ENCODE measurements at regions not wholly inside any gene's neighbourhood (a gene's known extent, or its start where the extent isn't known, plus 50 kb on each side); places are given as distances from the start of the nearest gene placed in this dataset.

DNA sequence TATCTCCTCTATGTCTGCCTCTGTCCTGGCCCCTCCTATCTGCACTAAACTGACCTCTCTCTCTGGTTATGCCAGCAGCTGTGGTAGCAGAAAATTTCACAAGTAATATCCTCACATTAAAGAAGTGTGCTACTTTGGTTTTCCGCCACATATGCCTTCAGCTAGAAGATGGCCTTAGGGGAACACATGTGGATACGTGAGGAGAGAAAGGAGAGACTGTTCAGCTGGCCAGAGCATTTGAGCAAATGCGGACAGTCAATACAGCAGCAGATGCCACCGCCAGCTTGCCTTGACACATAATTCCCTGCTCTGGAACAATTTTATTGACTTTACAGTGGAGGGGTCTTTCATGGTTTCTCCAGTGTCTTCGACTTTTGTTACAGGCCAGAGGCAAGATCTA is 434.6 kb downstream of the TAF11L14 start:
- Histone ChIP-seq H3K27me3 (no peaks in the 10 kb centered on the region), H3K36me3 (no peaks in the 10 kb centered on the region), H3K27ac (no peak overlapping the region), H3K4me1 (no peaks in the 10 kb centered on the region), H3K4me3 (no peak overlapping the region), H3K9me3 (no peaks in the 10 kb centered on the region)
- intact Hi-C loops (cut with DNase I; ENCODE audit: low total_unique reads) = no loop called here
- TF ChIP-seq, protein P1, sequence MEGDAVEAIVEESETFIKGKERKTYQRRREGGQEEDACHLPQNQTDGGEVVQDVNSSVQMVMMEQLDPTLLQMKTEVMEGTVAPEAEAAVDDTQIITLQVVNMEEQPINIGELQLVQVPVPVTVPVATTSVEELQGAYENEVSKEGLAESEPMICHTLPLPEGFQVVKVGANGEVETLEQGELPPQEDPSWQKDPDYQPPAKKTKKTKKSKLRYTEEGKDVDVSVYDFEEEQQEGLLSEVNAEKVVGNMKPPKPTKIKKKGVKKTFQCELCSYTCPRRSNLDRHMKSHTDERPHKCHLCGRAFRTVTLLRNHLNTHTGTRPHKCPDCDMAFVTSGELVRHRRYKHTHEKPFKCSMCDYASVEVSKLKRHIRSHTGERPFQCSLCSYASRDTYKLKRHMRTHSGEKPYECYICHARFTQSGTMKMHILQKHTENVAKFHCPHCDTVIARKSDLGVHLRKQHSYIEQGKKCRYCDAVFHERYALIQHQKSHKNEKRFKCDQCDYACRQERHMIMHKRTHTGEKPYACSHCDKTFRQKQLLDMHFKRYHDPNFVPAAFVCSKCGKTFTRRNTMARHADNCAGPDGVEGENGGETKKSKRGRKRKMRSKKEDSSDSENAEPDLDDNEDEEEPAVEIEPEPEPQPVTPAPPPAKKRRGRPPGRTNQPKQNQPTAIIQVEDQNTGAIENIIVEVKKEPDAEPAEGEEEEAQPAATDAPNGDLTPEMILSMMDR (IDR thresholded peaks at IDR 0.05) = no peak
- no peak for TF ChIP-seq POLR2A (IDR thresholded peaks at IDR 0.05)
- no peak for DNase-seq

DNA sequence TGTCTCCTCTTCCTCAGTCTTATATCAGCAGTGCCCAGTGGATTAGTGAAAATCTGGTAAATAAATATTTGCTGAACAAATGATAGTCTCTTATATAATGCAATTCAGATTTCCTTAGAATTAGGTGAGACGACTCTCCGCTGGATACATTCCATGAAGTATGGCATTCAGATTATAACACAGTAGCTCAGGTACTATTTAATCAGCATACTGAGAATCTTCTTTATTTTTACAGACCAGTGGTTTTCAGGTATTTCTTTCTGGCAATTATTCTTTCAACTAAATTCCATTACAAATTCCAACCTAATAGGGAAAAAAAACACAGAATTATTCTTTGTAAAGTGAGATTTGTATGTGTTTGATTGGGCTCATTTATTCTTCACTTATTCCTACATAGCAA is 435.5 kb downstream of the TAF11L14 start:
- H3K4me3 ChIP-seq = no peak overlapping the region
- H3K9me3 ChIP-seq = no peaks in the 10 kb centered on the region
- no peaks in the 10 kb centered on the region for H3K4me1 ChIP-seq
- H3K27ac ChIP-seq = no peak overlapping the region
- intact Hi-C loops (cut with DNase I; ENCODE audit: low total_unique reads) = no loop called here
- no peaks in the 10 kb centered on the region for H3K27me3 ChIP-seq
- TF ChIP-seq, protein P1 (IDR thresholded peaks at IDR 0.05) = no peak
- TF ChIP-seq POLR2A (IDR thresholded peaks at IDR 0.05) = no peak
- H3K36me3 ChIP-seq = no peaks in the 10 kb centered on the region
- no peak for DNase-seq

DNA sequence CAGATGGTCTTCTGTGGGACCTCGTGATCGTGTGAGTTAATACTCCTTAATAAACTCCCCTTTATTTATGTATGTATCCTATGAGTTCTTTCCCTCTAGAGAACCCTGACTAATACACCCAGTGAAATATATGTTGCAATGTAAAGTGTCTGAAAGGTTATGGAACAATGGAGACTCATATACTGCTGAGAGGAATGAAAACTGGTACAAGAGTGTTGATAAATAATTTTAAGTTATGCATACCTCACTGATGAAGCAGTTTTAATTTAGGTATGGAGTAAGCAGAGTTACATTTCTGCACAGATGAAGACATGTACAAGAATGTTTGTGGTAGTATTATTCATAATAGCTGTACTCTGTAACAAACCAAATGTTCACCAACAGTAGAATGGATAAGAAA is 438.3 kb downstream of the TAF11L14 start:
- TF ChIP-seq, protein P1 (IDR thresholded peaks at IDR 0.05) = no peak
- no peak for TF ChIP-seq POLR2A (IDR thresholded peaks at IDR 0.05)

DNA sequence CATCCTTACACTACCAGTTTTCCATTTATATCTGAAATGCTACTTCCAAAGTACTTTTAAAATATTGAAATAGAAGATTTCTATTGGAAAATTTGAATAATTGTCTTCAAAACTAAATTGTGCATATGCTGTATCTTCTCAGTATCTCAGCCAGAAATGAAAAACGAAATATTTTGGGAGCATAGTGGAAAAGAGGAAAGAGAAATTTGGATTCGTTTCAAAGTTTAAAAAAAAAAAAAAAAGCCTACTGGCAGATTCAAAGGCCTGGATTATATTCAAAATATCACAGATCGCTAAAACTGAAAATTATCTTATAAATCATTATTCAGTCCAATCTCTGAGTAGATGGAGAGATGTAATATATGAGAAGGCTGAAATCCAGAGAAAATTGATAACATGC is 440.7 kb downstream of the TAF11L14 start:
- no peak overlapping the region for H3K4me3 ChIP-seq
- H3K36me3 ChIP-seq = no peaks in the 10 kb centered on the region
- no peaks in the 10 kb centered on the region for H3K27me3 ChIP-seq
- TF ChIP-seq POLR2A (IDR thresholded peaks at IDR 0.05) = no peak
- TF ChIP-seq, protein P1 (IDR thresholded peaks at IDR 0.05) = no peak
- H3K27ac ChIP-seq = no peak overlapping the region
- intact Hi-C loops (cut with DNase I; ENCODE audit: low total_unique reads) = no loop called here
- no peaks in the 10 kb centered on the region for H3K9me3 ChIP-seq
- H3K4me1 ChIP-seq = no peaks in the 10 kb centered on the region
- no peak for DNase-seq

More for the DNA sequence above, 438.3 kb downstream of the TAF11L14 start:
- Histone ChIP-seq H3K36me3 (no peaks in the 10 kb centered on the region), H3K9me3 (no peaks in the 10 kb centered on the region), H3K4me1 (no peaks in the 10 kb centered on the region), H3K27me3 (no peaks in the 10 kb centered on the region), H3K4me3 (no peak overlapping the region), H3K27ac (no peak overlapping the region)
- no peak for DNase-seq
- intact Hi-C loops (cut with DNase I; ENCODE audit: low total_unique reads) = no loop called here

- Histone ChIP-seq H3K9me3 (no peaks in the 10 kb centered on the region), H3K4me1 (no peaks in the 10 kb centered on the region)
- intact Hi-C loops (cut with DNase I; ENCODE audit: low total_unique reads) = no loop called here
These were observed 443.9 kb downstream of the TAF11L14 start for GRCh38 chr5:18078157-18078556.

More at GRCh38 chr5:18078157-18078556, 443.9 kb downstream of the TAF11L14 start:
- Histone ChIP-seq H3K36me3 (no peaks in the 10 kb centered on the region), H3K27me3 (no peaks in the 10 kb centered on the region), H3K27ac (no peak overlapping the region), H3K4me3 (no peak overlapping the region)
- TF ChIP-seq, protein P1 (IDR thresholded peaks at IDR 0.05) = no peak
- no peak for TF ChIP-seq POLR2A (IDR thresholded peaks at IDR 0.05)
- DNase-seq = no peak

Data from uterus (tissue), 3 donors.